Upper lobe of left lung (tissue), 4 donors: ENCODE measurements at regions not wholly inside any gene's neighbourhood (a gene's known extent, or its start where the extent isn't known, plus 50 kb on each side); places are given as distances from the start of the nearest gene placed in this dataset.

ENCODE experiments used
- EP300 ChIP-seq, 4 donors: sonication (generic); formaldehyde crosslinking; IDR thresholded peaks; one replicate each; pipeline ENCODE4 v1.5.1; 2017; ENCODE audit warnings: antibody characterized with exemption in 4 of 4, control low read depth in 2 of 4
- POLR2A ChIP-seq, 4 donors: fragments of 450-650 bp; IDR thresholded peaks; one replicate each; pipeline ENCODE4 v1.5.1; 2016 to 2017; ENCODE audit warnings: antibody characterized with exemption in 4 of 4, mild to moderate bottlenecking in 2 of 4
- TF ChIP-seq, protein P1 (sequence below), 6 experiments: fragments of 450-650 bp in 4 of 6; fragments of 200-600 bp in 2 of 6; sonication (generic) in 2 of 6; IDR thresholded peaks; one replicate each; pipeline ENCODE4 v1.5.1; 2016 to 2019; ENCODE audit warnings: antibody characterized with exemption in 6 of 6

DNA sequence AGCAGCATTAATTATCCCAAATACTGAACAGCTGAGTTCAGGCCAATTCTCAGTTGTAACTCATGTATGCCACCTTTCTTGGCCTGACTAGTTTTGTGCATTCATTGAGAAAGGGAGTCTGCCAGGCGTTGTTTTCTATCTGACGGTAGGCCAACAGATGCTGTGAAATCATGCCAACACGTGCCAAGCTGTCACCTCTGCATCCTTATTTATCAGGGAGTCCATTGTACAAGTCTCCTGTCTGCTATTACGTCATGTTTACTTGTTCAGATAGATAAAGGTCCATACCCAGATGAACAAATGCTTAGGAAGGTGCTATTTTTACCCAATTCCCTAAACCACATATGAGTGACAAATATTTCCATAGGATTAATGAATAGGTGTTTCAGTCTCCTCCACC lies 127.2 kb upstream of the CDK6 start:
- TF ChIP-seq, protein P1, sequence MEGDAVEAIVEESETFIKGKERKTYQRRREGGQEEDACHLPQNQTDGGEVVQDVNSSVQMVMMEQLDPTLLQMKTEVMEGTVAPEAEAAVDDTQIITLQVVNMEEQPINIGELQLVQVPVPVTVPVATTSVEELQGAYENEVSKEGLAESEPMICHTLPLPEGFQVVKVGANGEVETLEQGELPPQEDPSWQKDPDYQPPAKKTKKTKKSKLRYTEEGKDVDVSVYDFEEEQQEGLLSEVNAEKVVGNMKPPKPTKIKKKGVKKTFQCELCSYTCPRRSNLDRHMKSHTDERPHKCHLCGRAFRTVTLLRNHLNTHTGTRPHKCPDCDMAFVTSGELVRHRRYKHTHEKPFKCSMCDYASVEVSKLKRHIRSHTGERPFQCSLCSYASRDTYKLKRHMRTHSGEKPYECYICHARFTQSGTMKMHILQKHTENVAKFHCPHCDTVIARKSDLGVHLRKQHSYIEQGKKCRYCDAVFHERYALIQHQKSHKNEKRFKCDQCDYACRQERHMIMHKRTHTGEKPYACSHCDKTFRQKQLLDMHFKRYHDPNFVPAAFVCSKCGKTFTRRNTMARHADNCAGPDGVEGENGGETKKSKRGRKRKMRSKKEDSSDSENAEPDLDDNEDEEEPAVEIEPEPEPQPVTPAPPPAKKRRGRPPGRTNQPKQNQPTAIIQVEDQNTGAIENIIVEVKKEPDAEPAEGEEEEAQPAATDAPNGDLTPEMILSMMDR (IDR thresholded peaks at IDR 0.05), result no peak
- TF ChIP-seq EP300 (IDR thresholded peaks at IDR 0.05), result no peak
- TF ChIP-seq POLR2A (IDR thresholded peaks at IDR 0.05), result no peak
